Ovary (tissue), 7 donors: ENCODE measurements at regions not wholly inside any gene's neighbourhood (a gene's known extent, or its start where the extent isn't known, plus 50 kb on each side); places are given as distances from the start of the nearest gene placed in this dataset.

ENCODE experiments used
- DNase-seq, 5 donors: peaks; one replicate each; pipeline ENCODE4 v3.0.0-alpha.2; 2019 to 2020
- H3K27ac ChIP-seq, 2 donors: fragments of 200-600 bp; one replicate each; pipeline versions ENCODE4 v1.5.1 to v1.8.0; 2019 to 2022
- H3K27me3 ChIP-seq: fragments of 200-600 bp; one replicate; pipeline ENCODE4 v1.8.0; 2022
- H3K36me3 ChIP-seq: fragments of 200-600 bp; sonication (generic); one replicate; pipeline ENCODE4 v1.5.1; 2019
- H3K4me1 ChIP-seq: one replicate; pipeline ENCODE4 v1.8.1; 2013; ENCODE audit warnings: mild to moderate bottlenecking, moderate library complexity; ENCODE audit not compliant: insufficient read depth
- H3K4me3 ChIP-seq: fragments of 200-600 bp; sonication (generic); one replicate; pipeline ENCODE4 v1.5.1; 2017
- H3K9me3 ChIP-seq, 2 donors: fragments of 200-600 bp in 1 of 2; sonication (generic) in 1 of 2; one replicate each; pipeline versions ENCODE4 v1.5.1 to v1.8.1; 2013 to 2019; ENCODE audit warnings: mild to moderate bottlenecking in 1 of 2, moderate library complexity in 1 of 2
- CTCF ChIP-seq, 3 donors: fragments of 450-650 bp in 2 of 3; fragments of 200-600 bp in 1 of 3; IDR thresholded peaks; one replicate each; pipeline versions ENCODE4 v1.5.1 to v1.8.0; 2016 to 2022; ENCODE audit warnings: antibody characterized with exemption in 3 of 3, mild to moderate bottlenecking in 1 of 3
- EP300 ChIP-seq: sonication (generic); formaldehyde crosslinking; IDR thresholded peaks from one replicate; pipeline ENCODE4 v1.6.1; 2017; ENCODE audit warnings: antibody characterized with exemption
- POLR2A ChIP-seq: fragments of 450-650 bp; IDR thresholded peaks from one replicate; pipeline ENCODE4 v1.6.1; 2017; ENCODE audit warnings: antibody characterized with exemption, mild to moderate bottlenecking, moderate library complexity
- WGBS, 3 donors: extraction: QIAGEN DNeasy Blood & Tissue Kit in 1 of 3; methylation state at CpG; one replicate each; pipeline versions ENCODE4 v1.1.5 to v1.1.7; 2013 to 2017; 5-methylcytosine and 5-hydroxymethylcytosine counted together
- intact Hi-C, 4 donors: fragments of 100-400 bp; cut with DNase I; formaldehyde crosslinking; loops; one replicate each; pipeline versions ENCODE4 v1.11.0 to v1.15.1; 2022 to 2023
- donor health status: DM: no; HTN: no; CAD: no; lungs with moderate emphysema.
- donor health status: DM: no; HTN: no; CAD: no.
- donor health status: Bipolar disorder and iron deficiency.
- donor health status: DM: no; HTN: no; CAD: no.
- donor health status: DM: yes; HTN: yes; CAD: no.

- no peaks in the 10 kb centered on the region for H3K4me1 ChIP-seq
- H3K4me3 ChIP-seq, result no peak overlapping the region
- H3K27ac ChIP-seq, result no peak overlapping the region
- intact Hi-C loops, result no loop called here
- WGBS, 3 donors, result 21 to 43% (median 40%) methylated on average over 1 of the region's 1 CpG
- no peaks in the 10 kb centered on the region for H3K27me3 ChIP-seq
- TF ChIP-seq POLR2A (no peak), CTCF (IDR thresholded peaks at IDR 0.05) (no peak), EP300 (no peak)
- no peak for DNase-seq
- no peaks in the 10 kb centered on the region for H3K36me3 ChIP-seq
- H3K9me3 ChIP-seq, result no peaks in the 10 kb centered on the region
These were observed 1444.0 kb upstream of the PCDH7 start for GRCh38 chr4:29276150-29276549.

GRCh38 chr4:29277381-29277780 lies 1442.8 kb upstream of the PCDH7 start:
- no peaks in the 10 kb centered on the region for H3K36me3 ChIP-seq
- no peaks in the 10 kb centered on the region for H3K4me1 ChIP-seq
- intact Hi-C loops, result no loop called here
- no peak overlapping the region for H3K4me3 ChIP-seq
- no peaks in the 10 kb centered on the region for H3K27me3 ChIP-seq
- H3K9me3 ChIP-seq, result no peaks in the 10 kb centered on the region
- H3K27ac ChIP-seq, result no peak overlapping the region
- TF ChIP-seq POLR2A (no peak), CTCF (IDR thresholded peaks at IDR 0.05) (no peak), EP300 (no peak)
- DNase-seq, result no peak

- intact Hi-C loops, result no loop called here
- Histone ChIP-seq H3K4me1 (no peaks in the 10 kb centered on the region), H3K36me3 (no peaks in the 10 kb centered on the region), H3K27me3 (no peaks in the 10 kb centered on the region), H3K4me3 (no peak overlapping the region), H3K9me3 (no peaks in the 10 kb centered on the region), H3K27ac (no peak overlapping the region)
- DNase-seq, result no peak
- TF ChIP-seq EP300, result no peak
- TF ChIP-seq CTCF (IDR thresholded peaks at IDR 0.05), result no peak
- TF ChIP-seq POLR2A, result no peak
- WGBS, 3 donors, result 7 to 16% (median 14%) methylated on average over 2 of the region's 2 CpGs
These were observed 1441.6 kb upstream of the PCDH7 start for GRCh38 chr4:29278585-29278984.

- Histone ChIP-seq H3K9me3 (no peaks in the 10 kb centered on the region), H3K4me3 (no peak overlapping the region), H3K36me3 (no peaks in the 10 kb centered on the region), H3K4me1 (no peaks in the 10 kb centered on the region), H3K27me3 (no peaks in the 10 kb centered on the region), H3K27ac (no peak overlapping the region)
- 56 to 69% (median 60%) methylated on average over 1 of the region's 1 CpG for WGBS, 3 donors
- TF ChIP-seq EP300 (no peak), POLR2A (no peak), CTCF (IDR thresholded peaks at IDR 0.05) (no peak)
- DNase-seq, result no peak
- intact Hi-C loops, result no loop called here
These were observed 1431.1 kb upstream of the PCDH7 start for GRCh38 chr4:29289118-29289517.

DNA sequence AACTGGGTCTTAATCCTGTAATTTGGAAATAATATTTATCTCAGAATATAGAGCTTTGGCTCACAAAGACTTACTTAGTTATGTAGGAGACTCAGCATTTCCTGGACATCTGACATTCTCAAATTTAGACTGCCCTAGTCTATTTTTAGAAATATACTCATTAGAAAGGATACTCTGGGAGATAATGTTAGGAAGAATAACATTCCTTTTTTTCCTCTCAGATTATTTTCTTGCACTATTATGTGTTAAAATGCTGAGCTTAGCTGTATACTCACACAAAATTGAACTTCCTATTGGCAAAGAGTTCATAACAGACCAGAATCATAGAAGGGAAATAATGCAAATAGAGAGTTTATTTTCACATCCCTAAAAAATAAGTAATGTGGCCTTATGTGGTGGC lies 1424.9 kb upstream of the PCDH7 start:
- H3K4me1 ChIP-seq, result no peaks in the 10 kb centered on the region
- no peak for TF ChIP-seq EP300
- no peak for TF ChIP-seq POLR2A
- no peak for TF ChIP-seq CTCF (IDR thresholded peaks at IDR 0.05)
- no peaks in the 10 kb centered on the region for H3K27me3 ChIP-seq
- no peaks in the 10 kb centered on the region for H3K36me3 ChIP-seq
- H3K9me3 ChIP-seq, result no peaks in the 10 kb centered on the region
- no peak for DNase-seq
- intact Hi-C loops, result no loop called here
- H3K27ac ChIP-seq, result no peak overlapping the region
- H3K4me3 ChIP-seq, result no peak overlapping the region
